Fibroblast of lung (primary cell): ENCODE measurements at regions not wholly inside any gene's neighbourhood (a gene's known extent, or its start where the extent isn't known, plus 50 kb on each side); places are given as distances from the start of the nearest gene placed in this dataset.

Experiments used
- EZH2 ChIP-seq: IDR thresholded peaks from 2 replicates; pipeline ENCODE4 v1.5.1; 2012; ENCODE audit warnings: low read length, control low read depth, mild to moderate bottlenecking; ENCODE audit errors: missing control alignments
- TF ChIP-seq, protein P1 (sequence below), 2 donors: IDR thresholded peaks in 1 of 2; conservative IDR thresholded peaks in 1 of 2; 1 replicate in 1 of 2; 2 replicates in 1 of 2; pipeline ENCODE4 v1.5.1; 2011 to 2012; ENCODE audit warnings: low read length in 2 of 2, control low read depth in 1 of 2, inconsistent platforms in 1 of 2, low read depth in 1 of 2, mild to moderate bottlenecking in 1 of 2

GRCh38 chr1:238787471-238787870 is 598.9 kb upstream of the CHRM3 start:
- TF ChIP-seq EZH2 = no peak
- TF ChIP-seq, protein P1, sequence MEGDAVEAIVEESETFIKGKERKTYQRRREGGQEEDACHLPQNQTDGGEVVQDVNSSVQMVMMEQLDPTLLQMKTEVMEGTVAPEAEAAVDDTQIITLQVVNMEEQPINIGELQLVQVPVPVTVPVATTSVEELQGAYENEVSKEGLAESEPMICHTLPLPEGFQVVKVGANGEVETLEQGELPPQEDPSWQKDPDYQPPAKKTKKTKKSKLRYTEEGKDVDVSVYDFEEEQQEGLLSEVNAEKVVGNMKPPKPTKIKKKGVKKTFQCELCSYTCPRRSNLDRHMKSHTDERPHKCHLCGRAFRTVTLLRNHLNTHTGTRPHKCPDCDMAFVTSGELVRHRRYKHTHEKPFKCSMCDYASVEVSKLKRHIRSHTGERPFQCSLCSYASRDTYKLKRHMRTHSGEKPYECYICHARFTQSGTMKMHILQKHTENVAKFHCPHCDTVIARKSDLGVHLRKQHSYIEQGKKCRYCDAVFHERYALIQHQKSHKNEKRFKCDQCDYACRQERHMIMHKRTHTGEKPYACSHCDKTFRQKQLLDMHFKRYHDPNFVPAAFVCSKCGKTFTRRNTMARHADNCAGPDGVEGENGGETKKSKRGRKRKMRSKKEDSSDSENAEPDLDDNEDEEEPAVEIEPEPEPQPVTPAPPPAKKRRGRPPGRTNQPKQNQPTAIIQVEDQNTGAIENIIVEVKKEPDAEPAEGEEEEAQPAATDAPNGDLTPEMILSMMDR (conservative IDR thresholded peaks at IDR 0.05 in 1 of 2, IDR thresholded peaks at IDR 0.05 in 1 of 2; ENCODE audit: low read depth in 1 of 2, low read length in 2 of 2) = no peak
